ENCODE measurements at regions not wholly inside any gene's neighbourhood (a gene's known extent, or its start where the extent isn't known, plus 50 kb on each side); places are given as distances from the start of the nearest gene placed in this dataset.

DNA sequence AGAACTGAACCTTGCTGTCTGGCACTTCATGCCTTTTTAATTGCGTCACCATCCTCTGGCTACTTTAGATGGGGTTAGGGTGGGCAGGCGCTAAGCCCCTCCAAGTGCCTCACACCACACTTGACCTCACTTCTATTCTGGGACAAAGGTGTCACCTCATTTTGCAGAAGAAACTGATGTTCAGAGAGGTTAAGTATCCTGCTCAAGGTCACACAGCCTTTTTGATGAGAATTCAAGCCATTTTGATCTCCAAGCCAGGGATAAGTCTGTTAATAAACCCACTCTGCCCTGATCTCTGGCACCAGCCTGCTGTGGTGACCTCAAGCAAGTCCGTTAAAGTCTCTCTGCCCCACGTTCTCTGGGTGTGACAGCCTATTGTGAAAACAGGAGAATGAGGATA, 58.8 kb upstream of the PRR23C start:
- Mint-ChIP-seq H3K27me3 (peaks cover 2% of the 10 kb centered on the region), H3K27ac (no peak overlapping the region), H3K4me3 (no peak overlapping the region), H3K4me1 (no peaks in the 10 kb centered on the region), H3K9me3 (ENCODE audit: insufficient read depth) (peaks cover 3% of the 10 kb centered on the region)
- no peaks in the 10 kb centered on the region for H3K79me2 ChIP-seq (ENCODE audit: control insufficient read depth, insufficient read depth, low read length)
- no peak for DNase-seq
- TF ChIP-seq EZH2 (IDR thresholded peaks at IDR 0.05; ENCODE audit: borderline replicate concordance, insufficient read depth, low read depth, low read length, poor library complexity, severe bottlenecking): no peak
- TF ChIP-seq, protein P1, sequence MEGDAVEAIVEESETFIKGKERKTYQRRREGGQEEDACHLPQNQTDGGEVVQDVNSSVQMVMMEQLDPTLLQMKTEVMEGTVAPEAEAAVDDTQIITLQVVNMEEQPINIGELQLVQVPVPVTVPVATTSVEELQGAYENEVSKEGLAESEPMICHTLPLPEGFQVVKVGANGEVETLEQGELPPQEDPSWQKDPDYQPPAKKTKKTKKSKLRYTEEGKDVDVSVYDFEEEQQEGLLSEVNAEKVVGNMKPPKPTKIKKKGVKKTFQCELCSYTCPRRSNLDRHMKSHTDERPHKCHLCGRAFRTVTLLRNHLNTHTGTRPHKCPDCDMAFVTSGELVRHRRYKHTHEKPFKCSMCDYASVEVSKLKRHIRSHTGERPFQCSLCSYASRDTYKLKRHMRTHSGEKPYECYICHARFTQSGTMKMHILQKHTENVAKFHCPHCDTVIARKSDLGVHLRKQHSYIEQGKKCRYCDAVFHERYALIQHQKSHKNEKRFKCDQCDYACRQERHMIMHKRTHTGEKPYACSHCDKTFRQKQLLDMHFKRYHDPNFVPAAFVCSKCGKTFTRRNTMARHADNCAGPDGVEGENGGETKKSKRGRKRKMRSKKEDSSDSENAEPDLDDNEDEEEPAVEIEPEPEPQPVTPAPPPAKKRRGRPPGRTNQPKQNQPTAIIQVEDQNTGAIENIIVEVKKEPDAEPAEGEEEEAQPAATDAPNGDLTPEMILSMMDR (IDR thresholded peaks at IDR 0.05): no peak
- no peaks in the 10 kb centered on the region for H3K36me3 ChIP-seq (replicated peaks in 1 of 2; ENCODE audit: control extremely low read depth in 1 of 2, control insufficient read depth in 1 of 2, extremely low read depth in 1 of 2, insufficient read depth in 2 of 2, low read length in 1 of 2)
- H4K20me1 ChIP-seq (ENCODE audit: control insufficient read depth, insufficient read depth, low read length, poor library complexity, severe bottlenecking): no peaks in the 10 kb centered on the region
- intact Hi-C loops (cut with micrococcal nuclease): no loop called here
- no peaks in the 10 kb centered on the region for H3K9me3 ChIP-seq (ENCODE audit: control extremely low read depth in 1 of 3, control insufficient read depth in 2 of 3, insufficient read depth in 1 of 3, low read length in 2 of 3)
- no peak overlapping the region for H3K4me3 ChIP-seq (ENCODE audit: control extremely low read depth in 1 of 5, extremely low read depth in 1 of 5, insufficient read depth in 1 of 5, low read depth in 2 of 5, low read length in 4 of 5)
- H3K27me3 ChIP-seq (replicated peaks in 1 of 4; ENCODE audit: control extremely low read depth in 1 of 4, control insufficient read depth in 3 of 4, insufficient read depth in 4 of 4, low read length in 3 of 4): peaks cover 0 to 7% (median 0%) of the 10 kb centered on the region in 4 experiments
- no peak overlapping the region for H3K27ac ChIP-seq (ENCODE audit: low read length in 2 of 2)
- ATAC-seq (ENCODE audit: low read depth): no peak
- no peak overlapping the region for H3K9ac ChIP-seq (ENCODE audit: low read length)
- H3K4me2 ChIP-seq (replicated peaks; ENCODE audit: low read depth, low read length, poor library complexity, severe bottlenecking): no peak overlapping the region
- ChIA-PET POLR2A (no interaction called here), CTCF (interaction anchor here (1.7 kb wide), 1 partner anchor 8 kb away, joined by 11 read pairs; no protein-coding TSS in a partner anchor)
- H3K4me1 ChIP-seq (ENCODE audit: control insufficient read depth in 2 of 2, insufficient read depth in 2 of 2, low read length in 2 of 2): no peaks in the 10 kb centered on the region
- no CpG with 5 or more reads among the region's 4 CpGs for WGBS (ENCODE audit: insufficient coverage)
- H2AFZ ChIP-seq (ENCODE audit: insufficient read depth, low read depth, low read length, poor library complexity, severe bottlenecking): no peak overlapping the region

DNA sequence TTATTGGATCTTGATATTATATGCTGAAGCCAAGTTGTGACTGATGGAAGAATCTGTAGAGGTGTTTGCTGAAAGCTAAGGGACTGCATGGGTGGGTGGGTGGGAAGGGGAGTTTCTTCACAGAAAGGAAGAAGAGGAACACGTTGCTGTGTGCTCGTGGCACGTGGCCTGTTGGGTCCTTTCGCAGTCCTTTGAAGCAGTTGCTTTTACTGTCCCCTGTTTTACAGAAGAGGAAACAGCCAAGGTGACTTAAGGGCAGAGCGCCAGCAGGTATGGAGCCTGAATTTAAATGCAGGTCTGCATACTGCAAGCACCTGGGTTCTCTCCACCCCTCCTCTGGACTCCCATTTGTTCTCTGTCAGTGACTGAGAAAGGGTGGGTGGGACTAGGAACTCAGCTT, 59.4 kb upstream of the PRR23C start:
- Histone ChIP-seq H4K20me1 (ENCODE audit: control insufficient read depth, insufficient read depth, low read length, poor library complexity, severe bottlenecking) (no peaks in the 10 kb centered on the region), H2AFZ (ENCODE audit: insufficient read depth, low read depth, low read length, poor library complexity, severe bottlenecking) (no peak overlapping the region), H3K9ac (ENCODE audit: low read length) (no peak overlapping the region), H3K9me3 (ENCODE audit: control extremely low read depth in 1 of 3, control insufficient read depth in 2 of 3, insufficient read depth in 1 of 3, low read length in 2 of 3) (no peaks in the 10 kb centered on the region), H3K79me2 (ENCODE audit: control insufficient read depth, insufficient read depth, low read length) (no peaks in the 10 kb centered on the region), H3K4me3 (ENCODE audit: control extremely low read depth in 1 of 5, extremely low read depth in 1 of 5, insufficient read depth in 1 of 5, low read depth in 2 of 5, low read length in 4 of 5) (no peak overlapping the region), H3K36me3 (replicated peaks in 1 of 2; ENCODE audit: control extremely low read depth in 1 of 2, control insufficient read depth in 1 of 2, extremely low read depth in 1 of 2, insufficient read depth in 2 of 2, low read length in 1 of 2) (no peaks in the 10 kb centered on the region), H3K4me1 (ENCODE audit: control insufficient read depth in 2 of 2, insufficient read depth in 2 of 2, low read length in 2 of 2) (no peaks in the 10 kb centered on the region), H3K27me3 (replicated peaks in 1 of 4; ENCODE audit: control extremely low read depth in 1 of 4, control insufficient read depth in 3 of 4, insufficient read depth in 4 of 4, low read length in 3 of 4) (peaks cover 0 to 7% (median 0%) of the 10 kb centered on the region in 4 experiments), H3K4me2 (replicated peaks; ENCODE audit: low read depth, low read length, poor library complexity, severe bottlenecking) (no peak overlapping the region), H3K27ac (ENCODE audit: low read length in 2 of 2) (no peak overlapping the region)
- WGBS (ENCODE audit: insufficient coverage): 55% methylated on average over 4 of the region's 5 CpGs
- ChIA-PET POLR2A (no interaction called here), CTCF (no interaction called here)
- H3K27ac Mint-ChIP-seq: no peak overlapping the region
- ATAC-seq (ENCODE audit: low read depth): no peak
- H3K9me3 Mint-ChIP-seq (ENCODE audit: insufficient read depth): no peaks in the 10 kb centered on the region
- no peak overlapping the region for H3K4me3 Mint-ChIP-seq
- TF ChIP-seq EZH2 (IDR thresholded peaks at IDR 0.05; ENCODE audit: borderline replicate concordance, insufficient read depth, low read depth, low read length, poor library complexity, severe bottlenecking): no peak
- TF ChIP-seq, protein P1 (IDR thresholded peaks at IDR 0.05): no peak
- no peak for DNase-seq
- no peaks in the 10 kb centered on the region for H3K4me1 Mint-ChIP-seq
- peaks cover 2% of the 10 kb centered on the region for H3K27me3 Mint-ChIP-seq
- intact Hi-C loops (cut with micrococcal nuclease): no loop called here

Measured in B cell (primary cell).